ENCODE measurements at regions not wholly inside any gene's neighbourhood (a gene's known extent, or its start where the extent isn't known, plus 50 kb on each side); places are given as distances from the start of the nearest gene placed in this dataset.
"Not testable (repeated sequence)": the region's sequence is repeated elsewhere in the genome, so short reads cannot be mapped to it uniquely, and the experiment has no call there.

DNA sequence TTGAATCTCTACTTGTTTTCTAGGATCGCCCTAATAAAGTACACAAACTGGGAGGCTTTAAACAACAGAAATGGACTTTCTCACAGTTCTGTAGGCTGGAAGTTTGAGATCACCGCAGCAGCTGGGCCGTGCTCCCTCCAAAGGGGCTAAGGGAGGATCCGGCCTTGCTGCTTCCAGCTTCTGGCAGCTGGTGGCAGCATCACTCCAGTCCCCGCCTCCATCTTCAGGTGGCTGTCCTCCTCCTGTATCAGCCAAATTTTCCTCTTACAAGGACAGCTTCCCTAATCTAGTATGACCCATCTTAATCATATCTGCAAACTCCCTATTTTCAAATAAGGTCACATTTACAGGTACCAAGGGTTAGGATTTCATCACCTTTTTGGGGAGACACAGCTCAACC, 120.5 kb downstream of the MRPL57 start:
- TF ChIP-seq, protein P1, sequence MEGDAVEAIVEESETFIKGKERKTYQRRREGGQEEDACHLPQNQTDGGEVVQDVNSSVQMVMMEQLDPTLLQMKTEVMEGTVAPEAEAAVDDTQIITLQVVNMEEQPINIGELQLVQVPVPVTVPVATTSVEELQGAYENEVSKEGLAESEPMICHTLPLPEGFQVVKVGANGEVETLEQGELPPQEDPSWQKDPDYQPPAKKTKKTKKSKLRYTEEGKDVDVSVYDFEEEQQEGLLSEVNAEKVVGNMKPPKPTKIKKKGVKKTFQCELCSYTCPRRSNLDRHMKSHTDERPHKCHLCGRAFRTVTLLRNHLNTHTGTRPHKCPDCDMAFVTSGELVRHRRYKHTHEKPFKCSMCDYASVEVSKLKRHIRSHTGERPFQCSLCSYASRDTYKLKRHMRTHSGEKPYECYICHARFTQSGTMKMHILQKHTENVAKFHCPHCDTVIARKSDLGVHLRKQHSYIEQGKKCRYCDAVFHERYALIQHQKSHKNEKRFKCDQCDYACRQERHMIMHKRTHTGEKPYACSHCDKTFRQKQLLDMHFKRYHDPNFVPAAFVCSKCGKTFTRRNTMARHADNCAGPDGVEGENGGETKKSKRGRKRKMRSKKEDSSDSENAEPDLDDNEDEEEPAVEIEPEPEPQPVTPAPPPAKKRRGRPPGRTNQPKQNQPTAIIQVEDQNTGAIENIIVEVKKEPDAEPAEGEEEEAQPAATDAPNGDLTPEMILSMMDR (IDR thresholded peaks at IDR 0.05), result not testable (repeated sequence)
- not testable (repeated sequence) for TF ChIP-seq FOXJ3 (CRISPR knock-in tag; IDR thresholded peaks at IDR 0.05; ENCODE audit: borderline replicate concordance); JUN (CRISPR knock-in tag; IDR thresholded peaks at IDR 0.05); ESRRA (CRISPR knock-in tag; IDR thresholded peaks at IDR 0.05; ENCODE audit: borderline replicate concordance); CREB1 (CRISPR knock-in tag; IDR thresholded peaks at IDR 0.05); MXD4 (CRISPR knock-in tag; IDR thresholded peaks at IDR 0.05; ENCODE audit: borderline replicate concordance); NR1H2 (CRISPR knock-in tag; IDR thresholded peaks at IDR 0.05); GABPB1 (CRISPR knock-in tag; IDR thresholded peaks at IDR 0.05); ZNF671 (CRISPR knock-in tag; IDR thresholded peaks at IDR 0.05)
- TF ChIP-seq, protein P2, sequence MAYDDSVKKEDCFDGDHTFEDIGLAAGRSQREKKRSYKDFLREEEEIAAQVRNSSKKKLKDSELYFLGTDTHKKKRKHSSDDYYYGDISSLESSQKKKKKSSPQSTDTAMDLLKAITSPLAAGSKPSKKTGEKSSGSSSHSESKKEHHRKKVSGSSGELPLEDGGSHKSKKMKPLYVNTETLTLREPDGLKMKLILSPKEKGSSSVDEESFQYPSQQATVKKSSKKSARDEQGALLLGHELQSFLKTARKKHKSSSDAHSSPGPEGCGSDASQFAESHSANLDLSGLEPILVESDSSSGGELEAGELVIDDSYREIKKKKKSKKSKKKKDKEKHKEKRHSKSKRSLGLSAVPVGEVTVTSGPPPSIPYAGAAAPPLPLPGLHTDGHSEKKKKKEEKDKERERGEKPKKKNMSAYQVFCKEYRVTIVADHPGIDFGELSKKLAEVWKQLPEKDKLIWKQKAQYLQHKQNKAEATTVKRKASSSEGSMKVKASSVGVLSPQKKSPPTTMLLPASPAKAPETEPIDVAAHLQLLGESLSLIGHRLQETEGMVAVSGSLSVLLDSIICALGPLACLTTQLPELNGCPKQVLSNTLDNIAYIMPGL (CRISPR knock-in tag; IDR thresholded peaks at IDR 0.05), result not testable (repeated sequence)
- TF ChIP-seq, protein P3, sequence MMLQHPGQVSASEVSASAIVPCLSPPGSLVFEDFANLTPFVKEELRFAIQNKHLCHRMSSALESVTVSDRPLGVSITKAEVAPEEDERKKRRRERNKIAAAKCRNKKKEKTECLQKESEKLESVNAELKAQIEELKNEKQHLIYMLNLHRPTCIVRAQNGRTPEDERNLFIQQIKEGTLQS (CRISPR knock-in tag; conservative IDR thresholded peaks at IDR 0.05), result not testable (repeated sequence)
- TF ChIP-seq, protein P4, sequence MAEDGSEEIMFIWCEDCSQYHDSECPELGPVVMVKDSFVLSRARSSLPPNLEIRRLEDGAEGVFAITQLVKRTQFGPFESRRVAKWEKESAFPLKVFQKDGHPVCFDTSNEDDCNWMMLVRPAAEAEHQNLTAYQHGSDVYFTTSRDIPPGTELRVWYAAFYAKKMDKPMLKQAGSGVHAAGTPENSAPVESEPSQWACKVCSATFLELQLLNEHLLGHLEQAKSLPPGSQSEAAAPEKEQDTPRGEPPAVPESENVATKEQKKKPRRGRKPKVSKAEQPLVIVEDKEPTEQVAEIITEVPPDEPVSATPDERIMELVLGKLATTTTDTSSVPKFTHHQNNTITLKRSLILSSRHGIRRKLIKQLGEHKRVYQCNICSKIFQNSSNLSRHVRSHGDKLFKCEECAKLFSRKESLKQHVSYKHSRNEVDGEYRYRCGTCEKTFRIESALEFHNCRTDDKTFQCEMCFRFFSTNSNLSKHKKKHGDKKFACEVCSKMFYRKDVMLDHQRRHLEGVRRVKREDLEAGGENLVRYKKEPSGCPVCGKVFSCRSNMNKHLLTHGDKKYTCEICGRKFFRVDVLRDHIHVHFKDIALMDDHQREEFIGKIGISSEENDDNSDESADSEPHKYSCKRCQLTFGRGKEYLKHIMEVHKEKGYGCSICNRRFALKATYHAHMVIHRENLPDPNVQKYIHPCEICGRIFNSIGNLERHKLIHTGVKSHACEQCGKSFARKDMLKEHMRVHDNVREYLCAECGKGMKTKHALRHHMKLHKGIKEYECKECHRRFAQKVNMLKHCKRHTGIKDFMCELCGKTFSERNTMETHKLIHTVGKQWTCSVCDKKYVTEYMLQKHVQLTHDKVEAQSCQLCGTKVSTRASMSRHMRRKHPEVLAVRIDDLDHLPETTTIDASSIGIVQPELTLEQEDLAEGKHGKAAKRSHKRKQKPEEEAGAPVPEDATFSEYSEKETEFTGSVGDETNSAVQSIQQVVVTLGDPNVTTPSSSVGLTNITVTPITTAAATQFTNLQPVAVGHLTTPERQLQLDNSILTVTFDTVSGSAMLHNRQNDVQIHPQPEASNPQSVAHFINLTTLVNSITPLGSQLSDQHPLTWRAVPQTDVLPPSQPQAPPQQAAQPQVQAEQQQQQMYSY (CRISPR knock-in tag; IDR thresholded peaks at IDR 0.05), result not testable (repeated sequence)
- TF ChIP-seq, protein P5, sequence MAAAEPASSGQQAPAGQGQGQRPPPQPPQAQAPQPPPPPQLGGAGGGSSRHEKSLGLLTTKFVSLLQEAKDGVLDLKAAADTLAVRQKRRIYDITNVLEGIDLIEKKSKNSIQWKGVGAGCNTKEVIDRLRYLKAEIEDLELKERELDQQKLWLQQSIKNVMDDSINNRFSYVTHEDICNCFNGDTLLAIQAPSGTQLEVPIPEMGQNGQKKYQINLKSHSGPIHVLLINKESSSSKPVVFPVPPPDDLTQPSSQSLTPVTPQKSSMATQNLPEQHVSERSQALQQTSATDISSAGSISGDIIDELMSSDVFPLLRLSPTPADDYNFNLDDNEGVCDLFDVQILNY (CRISPR knock-in tag; IDR thresholded peaks at IDR 0.05), result not testable (repeated sequence)
- TF ChIP-seq, protein P6, sequence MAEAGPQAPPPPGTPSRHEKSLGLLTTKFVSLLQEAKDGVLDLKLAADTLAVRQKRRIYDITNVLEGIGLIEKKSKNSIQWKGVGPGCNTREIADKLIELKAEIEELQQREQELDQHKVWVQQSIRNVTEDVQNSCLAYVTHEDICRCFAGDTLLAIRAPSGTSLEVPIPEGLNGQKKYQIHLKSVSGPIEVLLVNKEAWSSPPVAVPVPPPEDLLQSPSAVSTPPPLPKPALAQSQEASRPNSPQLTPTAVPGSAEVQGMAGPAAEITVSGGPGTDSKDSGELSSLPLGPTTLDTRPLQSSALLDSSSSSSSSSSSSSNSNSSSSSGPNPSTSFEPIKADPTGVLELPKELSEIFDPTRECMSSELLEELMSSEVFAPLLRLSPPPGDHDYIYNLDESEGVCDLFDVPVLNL (CRISPR knock-in tag; IDR thresholded peaks at IDR 0.05; ENCODE audit: borderline replicate concordance, low read depth), result not testable (repeated sequence)

All from WTC11 (cell line).